ENCODE measurements at regions not wholly inside any gene's neighbourhood (a gene's known extent, or its start where the extent isn't known, plus 50 kb on each side); places are given as distances from the start of the nearest gene placed in this dataset.
"Not testable (repeated sequence)": the region's sequence is repeated elsewhere in the genome, so short reads cannot be mapped to it uniquely, and the experiment has no call there.

DNA sequence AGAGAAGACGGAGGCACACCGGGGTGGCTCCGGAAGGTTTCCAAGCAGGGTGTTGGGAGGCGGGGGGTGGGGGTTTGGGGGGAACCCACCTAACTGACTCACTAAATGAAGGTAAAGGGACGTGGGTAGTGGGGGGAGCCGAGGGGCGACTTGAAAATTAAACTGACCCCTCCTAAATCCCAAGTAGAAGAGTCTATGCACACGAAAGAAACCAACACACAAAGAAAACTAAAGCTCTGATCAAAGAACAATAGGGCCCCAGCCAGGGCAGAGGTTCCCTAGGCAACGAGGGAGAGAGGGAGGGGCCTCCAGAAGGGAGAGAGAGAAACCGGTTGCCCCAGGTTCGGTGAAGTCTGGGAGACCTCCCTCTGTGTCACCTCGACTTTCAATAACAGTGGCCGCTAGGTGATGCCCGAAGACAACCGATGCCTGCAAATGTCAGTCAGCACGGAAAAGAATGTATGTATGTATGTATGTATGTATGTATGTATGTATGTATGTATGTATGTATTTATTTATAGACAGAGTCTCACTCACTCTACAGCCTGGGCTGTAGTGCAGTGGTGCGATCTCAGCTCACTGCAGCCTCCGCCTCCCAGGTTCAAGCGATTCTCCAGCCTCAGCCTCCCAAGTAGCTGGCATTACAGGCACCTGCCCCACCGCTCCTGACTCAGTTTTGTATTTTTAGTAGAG, 106.7 kb upstream of the ANKRD30BL start:
- H3K36me3 ChIP-seq; H3K27me3 ChIP-seq (ENCODE audit: insufficient read depth, low read depth, severe bottlenecking); H3K9me3 ChIP-seq (ENCODE audit: severe bottlenecking): not testable (repeated sequence)
- Histone ChIP-seq H3K4me3 (ENCODE audit: low read depth, low read length) (peak overlapping the region; percentile 51), H3K27ac (0 out of 2 replicates have a peak overlapping the region, but pooled peaks have one; percentile 42)
- peak; percentile 55 for TF ChIP-seq CTCF (IDR thresholded peaks at IDR 0.05; ENCODE audit: low read depth, low read length)
- peak; percentile 83 for DNase-seq

- Histone ChIP-seq H3K9me3 (ENCODE audit: severe bottlenecking) (no peaks in the 10 kb centered on the region), H3K4me3 (ENCODE audit: low read depth, low read length) (no peak overlapping the region), H3K36me3 (no peaks in the 10 kb centered on the region), H3K27me3 (ENCODE audit: insufficient read depth, low read depth, severe bottlenecking) (no peaks in the 10 kb centered on the region), H3K27ac (no peak overlapping the region)
- no peak for TF ChIP-seq CTCF (IDR thresholded peaks at IDR 0.05; ENCODE audit: low read depth, low read length)
- DNase-seq: no peak
Observed at GRCh38 chr2:132268977-132269523, 107.3 kb upstream of the ANKRD30BL start.

- Histone ChIP-seq H3K4me3 (ENCODE audit: low read depth, low read length) (no peak overlapping the region), H3K27ac (no peak overlapping the region), H3K27me3 (ENCODE audit: insufficient read depth, low read depth, severe bottlenecking) (no peaks in the 10 kb centered on the region), H3K36me3 (no peaks in the 10 kb centered on the region), H3K9me3 (ENCODE audit: severe bottlenecking) (no peaks in the 10 kb centered on the region)
- no peak for TF ChIP-seq CTCF (IDR thresholded peaks at IDR 0.05; ENCODE audit: low read depth, low read length)
- no peak for DNase-seq
Observed at GRCh38 chr2:132270255-132270654, 108.5 kb upstream of the ANKRD30BL start.

GRCh38 chr2:132270981-132271546, 109.3 kb upstream of the ANKRD30BL start:
- H3K27ac ChIP-seq: no peak overlapping the region
- H3K4me3 ChIP-seq (ENCODE audit: low read depth, low read length): no peak overlapping the region
- DNase-seq: no peak
- TF ChIP-seq CTCF (IDR thresholded peaks at IDR 0.05; ENCODE audit: low read depth, low read length): no peak
- H3K36me3 ChIP-seq: no peaks in the 10 kb centered on the region
- no peaks in the 10 kb centered on the region for H3K9me3 ChIP-seq (ENCODE audit: severe bottlenecking)
- H3K27me3 ChIP-seq (ENCODE audit: insufficient read depth, low read depth, severe bottlenecking): no peaks in the 10 kb centered on the region

GRCh38 chr2:132271794-132272193, 110.0 kb upstream of the ANKRD30BL start:
- H3K9me3 ChIP-seq (ENCODE audit: severe bottlenecking); H3K4me3 ChIP-seq (ENCODE audit: low read depth, low read length); H3K27ac ChIP-seq; H3K27me3 ChIP-seq (ENCODE audit: insufficient read depth, low read depth, severe bottlenecking); DNase-seq; H3K36me3 ChIP-seq: not testable (repeated sequence)

DNA sequence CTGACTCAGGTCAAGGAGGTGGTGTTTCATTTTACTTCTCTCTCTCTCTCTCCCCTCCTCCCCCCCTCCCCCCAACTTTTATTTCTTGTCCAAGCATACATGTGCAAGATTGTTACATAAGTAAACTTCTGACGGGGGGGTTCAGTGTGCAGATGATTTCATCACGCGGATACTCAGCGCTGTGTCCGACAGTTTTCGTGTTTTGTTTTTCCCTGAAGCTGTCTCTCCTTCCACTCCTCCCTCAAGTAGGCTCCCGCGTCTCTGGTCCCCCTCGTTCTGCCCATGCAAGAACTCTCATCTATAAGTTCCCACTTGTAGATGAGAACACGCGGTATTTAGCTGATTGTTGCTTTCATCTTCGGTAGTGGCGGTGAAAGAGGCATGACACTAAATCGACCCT, 111.0 kb upstream of the ANKRD30BL start:
- Histone ChIP-seq H3K27ac (no peak overlapping the region), H3K36me3 (no peaks in the 10 kb centered on the region), H3K4me3 (ENCODE audit: low read depth, low read length) (no peak overlapping the region), H3K9me3 (ENCODE audit: severe bottlenecking) (no peaks in the 10 kb centered on the region), H3K27me3 (ENCODE audit: insufficient read depth, low read depth, severe bottlenecking) (no peaks in the 10 kb centered on the region)
- no peak for DNase-seq
- TF ChIP-seq CTCF (IDR thresholded peaks at IDR 0.05; ENCODE audit: low read depth, low read length): no peak

DNA sequence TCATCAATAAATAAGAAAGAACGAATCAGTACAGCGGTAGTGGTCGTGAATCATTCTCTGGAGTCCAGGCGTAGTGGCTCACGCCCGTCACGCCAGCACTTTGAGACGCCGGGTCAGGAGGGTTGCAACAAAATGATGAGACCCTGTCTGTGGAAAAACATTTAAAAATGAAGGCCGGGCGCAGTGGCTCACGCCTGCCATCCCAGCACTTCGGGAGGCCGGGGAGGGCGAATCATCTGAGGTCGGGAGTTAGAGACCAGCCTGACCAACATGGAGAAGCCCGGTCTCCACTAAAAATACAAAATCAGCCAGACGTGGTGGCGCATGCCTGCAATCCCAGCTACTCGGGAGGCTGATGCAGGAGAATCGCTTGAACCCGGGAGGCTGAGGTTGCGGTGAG, 111.8 kb upstream of the ANKRD30BL start:
- not testable (repeated sequence) for H3K36me3 ChIP-seq; DNase-seq; H3K27me3 ChIP-seq (ENCODE audit: insufficient read depth, low read depth, severe bottlenecking); H3K9me3 ChIP-seq (ENCODE audit: severe bottlenecking); H3K27ac ChIP-seq; H3K4me3 ChIP-seq (ENCODE audit: low read depth, low read length)
